ENCODE measurements at regions not wholly inside any gene's neighbourhood (a gene's known extent, or its start where the extent isn't known, plus 50 kb on each side); places are given as distances from the start of the nearest gene placed in this dataset.
"Not testable (repeated sequence)": the region's sequence is repeated elsewhere in the genome, so short reads cannot be mapped to it uniquely, and the experiment has no call there.

DNA sequence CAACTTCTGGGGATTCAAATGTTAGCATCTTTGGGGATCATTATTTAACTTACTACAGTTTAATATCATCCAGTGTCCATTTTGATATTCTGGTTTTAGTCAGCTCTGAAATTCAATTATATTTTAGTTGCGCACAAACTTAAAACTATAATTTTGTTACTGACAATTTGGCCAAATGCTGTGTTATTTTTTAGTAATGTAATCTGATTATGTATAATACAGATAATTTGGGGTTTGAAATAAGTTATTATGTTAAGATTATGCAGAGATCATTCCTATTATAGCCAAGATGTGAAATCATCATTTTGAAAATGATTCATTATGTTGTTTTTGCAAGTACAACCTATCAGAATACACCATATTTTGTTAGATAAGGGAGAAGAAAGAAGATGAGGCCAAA, 706.1 kb downstream of the ROBO2 start:
- Histone ChIP-seq H3K27me3 (no peaks in the 10 kb centered on the region), H3K9me3 (no peaks in the 10 kb centered on the region)
- intact Hi-C loops (cut with DNase I) = no loop called here

DNA sequence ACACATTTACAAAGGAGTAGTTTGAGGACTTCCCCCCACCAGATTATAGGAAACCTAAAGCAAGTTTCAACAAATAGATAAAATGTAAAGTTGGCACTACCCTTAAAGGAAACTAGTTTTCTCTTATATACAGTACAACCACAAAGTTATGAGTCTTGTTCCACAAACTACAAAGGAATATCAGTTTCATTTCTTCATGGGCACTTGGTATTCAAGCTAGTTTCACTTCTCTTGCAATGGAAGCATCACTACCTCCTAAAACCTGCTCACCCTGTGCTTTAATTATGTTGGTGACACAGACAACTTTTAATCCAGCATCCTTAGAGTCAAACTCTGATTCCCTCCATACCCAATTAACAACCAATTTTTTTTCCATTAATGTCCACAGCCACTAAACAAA, 707.0 kb downstream of the ROBO2 start:
- Histone ChIP-seq H3K36me3 (no peaks in the 10 kb centered on the region), H3K4me1 (no peaks in the 10 kb centered on the region), H3K4me3 (no peak overlapping the region), H3K27me3 (no peaks in the 10 kb centered on the region), H3K27ac (no peak overlapping the region), H3K9me3 (no peaks in the 10 kb centered on the region)
- TF ChIP-seq POLR2AphosphoS5 (IDR thresholded peaks at IDR 0.05; ENCODE audit: insufficient read depth in 1 of 2, low read depth in 1 of 2) (no peak), POLR2A (IDR thresholded peaks at IDR 0.05) (no peak), CTCF (IDR thresholded peaks at IDR 0.05) (no peak)
- DNase-seq (ENCODE audit: extremely low spot score in 2 of 2) = no peak
- intact Hi-C loops (cut with DNase I) = no loop called here

More for the DNA sequence above, 706.1 kb downstream of the ROBO2 start:
- no peaks in the 10 kb centered on the region for H3K4me1 ChIP-seq
- TF ChIP-seq CTCF (IDR thresholded peaks at IDR 0.05) (no peak), POLR2A (IDR thresholded peaks at IDR 0.05) (no peak), POLR2AphosphoS5 (IDR thresholded peaks at IDR 0.05; ENCODE audit: insufficient read depth in 1 of 2, low read depth in 1 of 2) (no peak)
- H3K27ac ChIP-seq = no peak overlapping the region
- no peaks in the 10 kb centered on the region for H3K36me3 ChIP-seq
- H3K4me3 ChIP-seq = no peak overlapping the region
- DNase-seq (ENCODE audit: extremely low spot score in 2 of 2) = no peak

DNA sequence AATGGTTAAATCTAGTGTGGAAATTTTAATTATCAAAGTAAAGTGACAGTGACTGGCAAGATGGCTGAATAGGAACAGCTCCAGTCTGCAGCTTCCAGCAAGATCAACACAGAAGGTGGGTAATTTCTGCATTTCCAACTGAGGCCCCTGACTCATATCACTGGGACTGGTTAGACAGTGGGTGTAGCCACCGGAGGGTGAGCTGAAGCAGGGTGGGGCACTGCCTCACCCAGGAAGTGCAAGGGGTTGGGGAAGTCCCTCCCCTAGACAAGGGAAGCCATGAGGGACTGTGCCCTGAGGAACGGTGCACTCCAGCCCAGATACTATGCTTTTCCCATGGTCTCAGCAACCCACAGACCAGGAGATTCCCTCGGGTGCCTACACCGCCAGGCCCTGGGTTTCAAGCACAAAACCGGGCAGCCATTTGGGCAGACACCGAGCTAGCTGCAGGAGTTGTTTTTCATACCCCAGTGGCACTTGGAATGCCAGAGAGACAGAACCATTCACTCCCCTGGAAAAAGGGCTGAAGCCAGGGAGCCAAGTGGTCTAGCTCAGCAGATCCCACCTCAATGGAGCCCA, 716.6 kb downstream of the ROBO2 start:
- intact Hi-C loops (cut with DNase I); H3K27me3 ChIP-seq; DNase-seq (ENCODE audit: extremely low spot score in 2 of 2); H3K36me3 ChIP-seq; H3K27ac ChIP-seq; H3K4me3 ChIP-seq; H3K4me1 ChIP-seq; H3K9me3 ChIP-seq: not testable (repeated sequence)

DNA sequence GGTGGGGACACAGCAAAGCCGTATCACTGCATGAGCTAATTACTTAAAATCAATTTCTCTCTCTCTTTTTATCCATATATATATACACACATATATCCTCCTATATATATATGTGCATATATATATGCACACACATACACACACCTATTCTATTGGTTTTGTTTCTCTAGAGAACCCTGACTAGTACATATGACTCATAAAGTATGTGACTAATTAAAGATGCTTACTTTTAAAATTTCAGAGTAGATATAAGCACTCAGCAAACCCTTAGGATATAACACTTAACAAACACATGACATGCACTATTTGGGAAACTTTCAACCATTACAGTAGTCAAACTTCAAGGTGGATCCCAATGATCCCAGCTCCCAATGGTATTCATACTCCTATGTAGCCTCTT, 732.6 kb downstream of the ROBO2 start:
- TF ChIP-seq POLR2AphosphoS5 (IDR thresholded peaks at IDR 0.05; ENCODE audit: insufficient read depth in 1 of 2, low read depth in 1 of 2) = no peak
- TF ChIP-seq POLR2A (IDR thresholded peaks at IDR 0.05) = no peak
- TF ChIP-seq CTCF (IDR thresholded peaks at IDR 0.05) = no peak
- DNase-seq (ENCODE audit: extremely low spot score in 2 of 2) = no peak
- Histone ChIP-seq H3K4me1 (no peaks in the 10 kb centered on the region), H3K27ac (no peak overlapping the region), H3K4me3 (no peak overlapping the region), H3K36me3 (no peaks in the 10 kb centered on the region), H3K27me3 (no peaks in the 10 kb centered on the region), H3K9me3 (no peaks in the 10 kb centered on the region)
- intact Hi-C loops (cut with DNase I) = no loop called here

GRCh38 chr3:77773084-77773483, 733.2 kb downstream of the ROBO2 start:
- TF ChIP-seq POLR2A (IDR thresholded peaks at IDR 0.05) = no peak
- TF ChIP-seq POLR2AphosphoS5 (IDR thresholded peaks at IDR 0.05; ENCODE audit: insufficient read depth in 1 of 2, low read depth in 1 of 2) = no peak
- TF ChIP-seq CTCF (IDR thresholded peaks at IDR 0.05) = no peak
- Histone ChIP-seq H3K36me3 (no peaks in the 10 kb centered on the region), H3K27me3 (no peaks in the 10 kb centered on the region), H3K9me3 (no peaks in the 10 kb centered on the region), H3K4me1 (no peaks in the 10 kb centered on the region), H3K27ac (no peak overlapping the region), H3K4me3 (no peak overlapping the region)
- intact Hi-C loops (cut with DNase I) = no loop called here
- no peak for DNase-seq (ENCODE audit: extremely low spot score in 2 of 2)

Measured in vagina (tissue), 2 donors.